GM19438 (cell line): ENCODE measurements at regions not wholly inside any gene's neighbourhood (a gene's known extent, or its start where the extent isn't known, plus 50 kb on each side); places are given as distances from the start of the nearest gene placed in this dataset.
"Not testable (repeated sequence)": the region's sequence is repeated elsewhere in the genome, so short reads cannot be mapped to it uniquely, and the experiment has no call there.

Experiments
- ATAC-seq: cut with Tn5 transposase; IDR thresholded peaks from one replicate; pipeline ENCODE4 v1.9.1; 2021; ENCODE audit warnings: low read depth; ENCODE audit not compliant: unreplicated experiment

- no peak for ATAC-seq
These were observed 229.3 kb downstream of the SATB1 start for GRCh38 chr3:18195836-18196235.

GRCh38 chr3:18194431-18194830 is 230.7 kb downstream of the SATB1 start:
- no peak for ATAC-seq

GRCh38 chr3:18190646-18191045 is 234.5 kb downstream of the SATB1 start:
- no peak for ATAC-seq

- ATAC-seq: no peak
These were observed 235.7 kb downstream of the SATB1 start for GRCh38 chr3:18189282-18190050.

- no peak for ATAC-seq
These were observed 236.6 kb downstream of the SATB1 start for GRCh38 chr3:18188491-18188890.

GRCh38 chr3:18185624-18186023 is 239.5 kb downstream of the SATB1 start:
- no peak for ATAC-seq

GRCh38 chr3:18182923-18183322 is 242.2 kb downstream of the SATB1 start:
- not testable (repeated sequence) for ATAC-seq

GRCh38 chr3:18179521-18179920 is 245.6 kb downstream of the SATB1 start:
- no peak for ATAC-seq

GRCh38 chr3:18177271-18177670 is 247.9 kb downstream of the SATB1 start:
- no peak for ATAC-seq

- not testable (repeated sequence) for ATAC-seq
These were observed 251.2 kb downstream of the SATB1 start for GRCh38 chr3:18173891-18174290.

GRCh38 chr3:18159681-18160080 is 265.5 kb downstream of the SATB1 start:
- ATAC-seq: no peak

GRCh38 chr3:18153571-18154173 is 271.5 kb downstream of the SATB1 start:
- ATAC-seq: no peak

- ATAC-seq: no peak
These were observed 273.9 kb downstream of the SATB1 start for GRCh38 chr3:18151199-18151598.

GRCh38 chr3:18149935-18150334 is 275.2 kb downstream of the SATB1 start:
- ATAC-seq: no peak

- ATAC-seq: no peak
These were observed 275.8 kb downstream of the SATB1 start for GRCh38 chr3:18149386-18149785.

- ATAC-seq: no peak
These were observed 280.6 kb downstream of the SATB1 start for GRCh38 chr3:18144571-18144970.

- no peak for ATAC-seq
These were observed 281.8 kb downstream of the SATB1 start for GRCh38 chr3:18143258-18143780.

GRCh38 chr3:18137958-18138357 is 287.2 kb downstream of the SATB1 start:
- ATAC-seq: no peak

- no peak for ATAC-seq
These were observed 289.9 kb downstream of the SATB1 start for GRCh38 chr3:18135060-18135814.

GRCh38 chr3:18134386-18135059 is 290.6 kb downstream of the SATB1 start:
- no peak for ATAC-seq

- no peak for ATAC-seq
These were observed 292.1 kb downstream of the SATB1 start for GRCh38 chr3:18132991-18133390.
